ENCODE measurements at regions not wholly inside any gene's neighbourhood (a gene's known extent, or its start where the extent isn't known, plus 50 kb on each side); places are given as distances from the start of the nearest gene placed in this dataset.

GRCh38 chr13:89749888-89750287, 1597.6 kb upstream of the MIR17HG start:
- TF ChIP-seq, protein P1, sequence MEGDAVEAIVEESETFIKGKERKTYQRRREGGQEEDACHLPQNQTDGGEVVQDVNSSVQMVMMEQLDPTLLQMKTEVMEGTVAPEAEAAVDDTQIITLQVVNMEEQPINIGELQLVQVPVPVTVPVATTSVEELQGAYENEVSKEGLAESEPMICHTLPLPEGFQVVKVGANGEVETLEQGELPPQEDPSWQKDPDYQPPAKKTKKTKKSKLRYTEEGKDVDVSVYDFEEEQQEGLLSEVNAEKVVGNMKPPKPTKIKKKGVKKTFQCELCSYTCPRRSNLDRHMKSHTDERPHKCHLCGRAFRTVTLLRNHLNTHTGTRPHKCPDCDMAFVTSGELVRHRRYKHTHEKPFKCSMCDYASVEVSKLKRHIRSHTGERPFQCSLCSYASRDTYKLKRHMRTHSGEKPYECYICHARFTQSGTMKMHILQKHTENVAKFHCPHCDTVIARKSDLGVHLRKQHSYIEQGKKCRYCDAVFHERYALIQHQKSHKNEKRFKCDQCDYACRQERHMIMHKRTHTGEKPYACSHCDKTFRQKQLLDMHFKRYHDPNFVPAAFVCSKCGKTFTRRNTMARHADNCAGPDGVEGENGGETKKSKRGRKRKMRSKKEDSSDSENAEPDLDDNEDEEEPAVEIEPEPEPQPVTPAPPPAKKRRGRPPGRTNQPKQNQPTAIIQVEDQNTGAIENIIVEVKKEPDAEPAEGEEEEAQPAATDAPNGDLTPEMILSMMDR (IDR thresholded peaks at IDR 0.05) = no peak
- TF ChIP-seq POLR2AphosphoS5 (IDR thresholded peaks at IDR 0.05; ENCODE audit: insufficient read depth in 1 of 2, low read depth in 1 of 2) = no peak

Data from vagina (tissue), 2 donors.